Tibial nerve (tissue), 4 donors: ENCODE measurements at regions not wholly inside any gene's neighbourhood (a gene's known extent, or its start where the extent isn't known, plus 50 kb on each side); places are given as distances from the start of the nearest gene placed in this dataset.

Experiments
- DNase-seq, 2 donors: peaks; one replicate each; pipeline ENCODE4 v3.0.0-alpha.2; 2019; ENCODE audit warnings: low spot score in 2 of 2
- H3K27ac ChIP-seq, 4 donors: fragments of 200-600 bp; sonication (generic) in 3 of 4; one replicate each; pipeline ENCODE4 v1.5.1; 2017 to 2019; ENCODE audit warnings: mild to moderate bottlenecking in 1 of 4
- H3K27me3 ChIP-seq, 2 donors: fragments of 200-600 bp; sonication (generic) in 1 of 2; one replicate each; pipeline versions ENCODE4 v1.5.1 to v1.6.0; 2017 to 2019
- H3K36me3 ChIP-seq, 3 donors: fragments of 200-600 bp; sonication (generic); one replicate each; pipeline ENCODE4 v1.5.1; 2018 to 2019
- H3K4me1 ChIP-seq, 4 donors: fragments of 200-600 bp; sonication (generic) in 3 of 4; one replicate each; pipeline ENCODE4 v1.5.1; 2017 to 2019
- H3K4me3 ChIP-seq, 4 donors: fragments of 200-600 bp; sonication (generic) in 3 of 4; one replicate each; pipeline ENCODE4 v1.5.1; 2017 to 2019; ENCODE audit warnings: mild to moderate bottlenecking in 1 of 4, moderate library complexity in 1 of 4
- H3K9me3 ChIP-seq, 4 donors: fragments of 200-600 bp; sonication (generic) in 3 of 4; one replicate each; pipeline ENCODE4 v1.5.1; 2017 to 2019
- CTCF ChIP-seq, 5 experiments: fragments of 200-600 bp in 3 of 5; fragments of 450-650 bp in 2 of 5; sonication (generic) in 3 of 5; IDR thresholded peaks; one replicate each; pipeline ENCODE4 v1.5.1; 2016 to 2019; ENCODE audit warnings: antibody characterized with exemption in 5 of 5, mild to moderate bottlenecking in 3 of 5, moderate library complexity in 2 of 5
- EP300 ChIP-seq, 2 donors: sonication (generic); formaldehyde crosslinking; IDR thresholded peaks; one replicate each; pipeline ENCODE4 v1.6.1; 2017; ENCODE audit warnings: antibody characterized with exemption in 2 of 2, mild to moderate bottlenecking in 1 of 2
- POLR2A ChIP-seq, 2 donors: fragments of 450-650 bp; IDR thresholded peaks; one replicate each; pipeline ENCODE4 v1.6.1; 2017; ENCODE audit warnings: antibody characterized with exemption in 2 of 2, mild to moderate bottlenecking in 2 of 2, moderate library complexity in 2 of 2
- WGBS, 2 donors: methylation state at CpG; one replicate each; pipeline ENCODE4 v1.1.5; 2018; 5-methylcytosine and 5-hydroxymethylcytosine counted together

GRCh38 chr3:193119926-193120325 lies 121.1 kb upstream of the PLAAT1 start:
- 67 to 79% methylated on average over 3 of the region's 3 CpGs for WGBS, 2 donors
- no peaks in the 10 kb centered on the region for H3K4me1 ChIP-seq
- H3K4me3 ChIP-seq, result no peak overlapping the region
- H3K27ac ChIP-seq, result no peak overlapping the region
- H3K27me3 ChIP-seq, result no peaks in the 10 kb centered on the region
- no peak for DNase-seq
- TF ChIP-seq CTCF (IDR thresholded peaks at IDR 0.05) (no peak), POLR2A (IDR thresholded peaks at IDR 0.05) (no peak), EP300 (IDR thresholded peaks at IDR 0.05) (no peak)
- no peaks in the 10 kb centered on the region for H3K9me3 ChIP-seq
- no peaks in the 10 kb centered on the region for H3K36me3 ChIP-seq

- Histone ChIP-seq H3K27me3 (no peaks in the 10 kb centered on the region), H3K27ac (no peak overlapping the region), H3K9me3 (no peaks in the 10 kb centered on the region), H3K4me1 (no peaks in the 10 kb centered on the region), H3K4me3 (no peak overlapping the region), H3K36me3 (no peaks in the 10 kb centered on the region)
- no peak for TF ChIP-seq EP300 (IDR thresholded peaks at IDR 0.05)
- TF ChIP-seq POLR2A (IDR thresholded peaks at IDR 0.05), result no peak
- no peak for TF ChIP-seq CTCF (IDR thresholded peaks at IDR 0.05)
- no peak for DNase-seq
- WGBS, 2 donors, result 58 to 68% methylated on average over 9 of the region's 9 CpGs
Observed at GRCh38 chr3:193124861-193125260, 116.2 kb upstream of the PLAAT1 start.

- Histone ChIP-seq H3K4me1 (peaks cover 0 to 11% (median 0%) of the 10 kb centered on the region in 4 donors), H3K4me3 (no peak overlapping the region), H3K27ac (no peak overlapping the region), H3K9me3 (no peaks in the 10 kb centered on the region), H3K27me3 (no peaks in the 10 kb centered on the region), H3K36me3 (no peaks in the 10 kb centered on the region)
- TF ChIP-seq EP300 (IDR thresholded peaks at IDR 0.05), result no peak
- no peak for TF ChIP-seq CTCF (IDR thresholded peaks at IDR 0.05)
- no peak for TF ChIP-seq POLR2A (IDR thresholded peaks at IDR 0.05)
- DNase-seq, result no peak
- 84 to 86% methylated on average over 4 of the region's 4 CpGs for WGBS, 2 donors
Observed at GRCh38 chr3:193129607-193130006, 111.4 kb upstream of the PLAAT1 start.

GRCh38 chr3:193130576-193130975 lies 110.4 kb upstream of the PLAAT1 start:
- WGBS, 2 donors, result 51 to 53% methylated on average over 4 of the region's 4 CpGs
- no peak overlapping the region for H3K27ac ChIP-seq
- no peak for TF ChIP-seq CTCF (IDR thresholded peaks at IDR 0.05)
- no peak for TF ChIP-seq POLR2A (IDR thresholded peaks at IDR 0.05)
- no peaks in the 10 kb centered on the region for H3K9me3 ChIP-seq
- no peaks in the 10 kb centered on the region for H3K27me3 ChIP-seq
- DNase-seq, result no peak
- H3K4me3 ChIP-seq, result no peak overlapping the region
- H3K36me3 ChIP-seq, result no peaks in the 10 kb centered on the region
- H3K4me1 ChIP-seq, result peaks cover 0 to 11% (median 0%) of the 10 kb centered on the region in 4 donors

GRCh38 chr3:193132241-193132640 lies 108.8 kb upstream of the PLAAT1 start:
- TF ChIP-seq POLR2A (IDR thresholded peaks at IDR 0.05) (no peak), EP300 (IDR thresholded peaks at IDR 0.05) (no peak), CTCF (IDR thresholded peaks at IDR 0.05) (no peak)
- 39 to 55% methylated on average over 2 of the region's 2 CpGs for WGBS, 2 donors
- no peaks in the 10 kb centered on the region for H3K36me3 ChIP-seq
- no peaks in the 10 kb centered on the region for H3K9me3 ChIP-seq
- H3K4me3 ChIP-seq, result no peak overlapping the region
- DNase-seq, result no peak
- no peaks in the 10 kb centered on the region for H3K27me3 ChIP-seq
- H3K4me1 ChIP-seq, result peaks cover 0 to 11% (median 0%) of the 10 kb centered on the region in 4 donors
- no peak overlapping the region for H3K27ac ChIP-seq
